Skeletal muscle cell (primary cell): ENCODE measurements at regions not wholly inside any gene's neighbourhood (a gene's known extent, or its start where the extent isn't known, plus 50 kb on each side); places are given as distances from the start of the nearest gene placed in this dataset.
A peak's percentile ranks its signal among the peaks of the same experiment; 100 is the strongest.

Experiments used
- DNase-seq: peaks from one replicate; pipeline ENCODE4 v3.0.0-alpha.2; 2010; ENCODE audit warnings: low read depth
- H3K4me3 ChIP-seq: 2 replicates; pipeline ENCODE4 v1.5.1; 2011; ENCODE audit warnings: low read depth, mild to moderate bottlenecking, control low read depth, low read length, moderate library complexity

DNA sequence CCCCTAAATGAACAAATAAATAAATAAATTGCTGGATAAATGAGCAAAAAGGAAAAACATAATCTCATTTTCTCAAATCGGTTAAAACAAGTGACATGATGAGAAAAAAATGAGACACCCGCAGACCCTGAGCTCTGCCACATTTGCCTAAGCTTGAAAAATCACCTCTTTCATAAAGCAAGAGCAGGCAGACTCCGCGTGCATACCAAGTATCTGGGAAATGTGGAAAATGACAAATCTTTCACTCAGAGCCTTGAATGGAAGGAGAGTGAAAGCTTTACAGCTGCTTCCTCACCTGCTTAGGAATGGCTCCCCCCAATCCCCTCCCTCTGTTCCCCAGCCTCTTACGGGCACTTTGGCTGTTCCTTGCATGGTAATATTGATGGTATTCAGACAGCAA, 355.5 kb upstream of the SUCLG2 start:
- no peak overlapping the region for H3K4me3 ChIP-seq
- no peak for DNase-seq

DNA sequence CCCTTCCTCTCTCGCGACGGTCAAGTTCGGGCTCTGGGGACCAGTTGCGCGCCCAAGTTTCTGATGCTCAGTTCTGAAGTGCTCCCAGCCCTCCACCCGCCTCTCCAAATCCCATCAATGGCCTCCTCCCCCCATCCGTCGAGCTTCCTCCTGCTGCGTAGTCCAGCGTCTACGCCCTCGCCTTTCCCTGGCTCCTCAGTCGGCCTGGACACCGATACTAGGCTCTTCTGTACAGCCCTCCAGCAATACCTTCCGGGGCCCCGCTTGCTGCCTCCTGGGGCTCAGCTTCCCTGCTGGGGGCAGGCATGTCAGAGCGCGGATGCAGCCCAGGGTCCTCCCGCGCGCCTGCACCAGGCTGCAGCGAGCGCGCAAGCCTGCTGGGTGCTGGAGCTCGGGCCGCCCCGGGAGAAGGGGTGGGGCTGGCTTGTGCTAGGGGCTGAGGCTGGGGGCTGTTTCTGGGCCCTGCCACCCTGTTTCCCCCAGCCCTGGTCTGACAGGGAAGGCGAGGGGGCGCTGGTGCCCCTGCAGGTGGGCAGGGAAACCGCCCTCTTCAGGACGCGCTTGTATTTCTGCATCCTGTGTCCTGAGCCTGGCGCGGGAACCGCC, 353.3 kb upstream of the SUCLG2 start:
- H3K4me3 ChIP-seq, result peak overlapping the region; percentile 26
- no peak for DNase-seq

DNA sequence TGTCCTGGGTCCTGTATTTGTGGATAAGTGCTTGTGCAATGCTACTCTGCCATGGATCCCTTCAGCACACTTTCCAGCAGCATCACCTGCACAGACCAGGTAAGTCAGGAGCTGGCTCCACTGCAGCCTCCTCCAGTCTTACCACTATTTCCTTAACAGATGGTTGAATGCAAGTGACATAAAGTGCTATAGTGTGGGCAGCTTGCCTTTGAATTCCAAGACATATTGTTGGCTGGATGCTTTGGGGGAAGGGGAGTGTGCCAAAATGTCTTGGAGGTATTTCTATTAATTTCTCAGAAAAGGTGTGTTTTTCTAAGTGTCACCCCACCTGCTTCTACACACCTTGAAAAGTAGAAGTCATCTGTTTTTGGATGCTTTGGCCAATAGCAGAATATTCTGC, 352.2 kb upstream of the SUCLG2 start:
- DNase-seq, result no peak
- H3K4me3 ChIP-seq, result no peak overlapping the region

DNA sequence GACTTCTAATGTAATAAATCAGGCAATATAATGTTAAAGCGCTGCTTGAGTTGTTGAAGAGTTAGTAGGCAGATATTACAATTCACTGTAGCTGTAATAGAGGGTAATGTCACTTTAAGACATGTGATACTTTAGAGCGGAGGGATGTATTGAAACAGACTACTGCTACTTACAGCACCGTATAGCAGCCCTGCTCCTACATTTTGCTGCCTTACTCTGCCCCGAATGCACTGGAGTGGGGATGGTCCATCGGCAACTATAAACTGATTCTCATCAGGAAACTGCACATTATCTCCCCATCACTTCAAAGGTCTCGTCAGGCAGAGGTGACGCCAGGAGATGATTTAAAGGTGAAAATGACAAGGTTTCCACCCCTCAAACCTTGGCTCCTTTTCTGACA, 349.7 kb upstream of the SUCLG2 start:
- no peak for DNase-seq
- no peak overlapping the region for H3K4me3 ChIP-seq

DNA sequence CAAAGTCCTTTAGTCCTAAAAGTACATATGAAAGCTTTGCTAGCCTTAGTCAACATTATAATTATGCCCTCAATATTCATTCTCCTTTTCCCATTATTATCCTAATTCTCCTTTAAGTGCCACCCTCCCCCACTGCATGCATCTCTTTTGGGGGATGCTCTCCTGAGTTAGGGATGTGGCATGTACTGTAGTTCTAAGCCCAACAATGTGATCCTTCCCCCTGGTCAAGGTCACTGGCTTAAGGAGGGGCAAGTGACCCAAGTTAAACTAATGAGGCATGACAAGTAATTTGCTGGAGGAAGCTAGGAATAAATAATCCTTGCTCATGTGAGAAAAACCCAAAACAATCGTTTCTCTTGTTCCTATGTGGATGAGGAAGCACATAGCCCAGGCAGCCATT, 343.9 kb upstream of the SUCLG2 start:
- DNase-seq, result no peak
- no peak overlapping the region for H3K4me3 ChIP-seq

DNA sequence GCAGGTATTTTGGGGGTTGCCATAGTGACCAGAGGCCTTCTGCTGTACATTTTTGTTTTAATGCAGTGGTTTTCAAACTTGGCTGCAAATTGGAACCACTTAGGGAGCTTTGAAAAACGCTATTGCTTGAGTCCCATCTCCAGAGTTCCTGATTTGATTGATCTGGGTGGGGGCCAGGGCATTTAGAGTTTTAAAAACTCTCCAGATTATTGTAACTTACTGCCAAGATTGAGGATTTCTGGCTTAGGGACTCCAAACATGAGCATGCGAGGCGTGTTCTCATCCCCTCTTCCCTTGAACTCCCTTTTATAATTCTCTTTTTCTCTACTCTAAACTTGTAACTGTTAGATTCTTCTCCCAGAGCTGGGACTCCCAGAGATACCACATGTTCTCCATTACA, 340.8 kb upstream of the SUCLG2 start:
- no peak for DNase-seq
- no peak overlapping the region for H3K4me3 ChIP-seq

DNA sequence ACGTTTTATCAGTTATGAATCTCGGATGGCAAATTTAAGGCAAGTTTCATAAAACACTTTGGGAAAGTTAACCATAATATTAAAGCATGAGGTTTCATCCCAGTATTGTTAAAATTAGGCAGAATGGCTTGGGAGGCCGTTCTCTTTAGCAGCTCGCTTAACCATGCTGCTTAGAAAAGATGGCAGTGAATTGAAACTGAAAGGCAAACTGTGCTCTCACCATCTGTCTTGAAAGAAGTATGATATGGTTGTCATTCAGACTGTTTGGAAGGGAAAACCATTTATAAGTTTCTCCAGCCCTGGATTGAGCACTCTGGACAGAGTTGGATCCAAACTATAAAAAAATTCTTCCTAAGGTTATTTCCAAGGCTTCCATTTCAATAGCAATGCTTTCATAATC, 332.3 kb upstream of the SUCLG2 start:
- no peak overlapping the region for H3K4me3 ChIP-seq
- DNase-seq, result no peak

DNA sequence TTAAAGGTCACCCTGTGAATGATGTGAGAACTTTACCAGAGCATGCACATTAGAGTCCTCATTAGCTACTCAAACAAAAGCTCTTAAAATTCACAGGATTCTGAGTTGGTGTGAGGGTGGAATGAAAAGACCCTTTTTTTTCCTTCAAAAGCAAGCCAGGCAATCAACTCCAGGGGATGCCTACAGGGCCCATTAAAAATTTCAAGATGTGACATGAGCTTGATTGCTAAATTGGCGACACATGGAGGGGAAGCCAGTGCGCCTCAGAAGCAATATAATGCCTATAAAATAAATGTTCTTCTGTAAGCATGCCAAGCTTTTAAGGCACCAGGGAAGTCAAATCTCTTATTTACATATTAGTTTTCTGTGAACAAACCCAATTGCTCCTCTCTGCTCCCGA, 328.8 kb upstream of the SUCLG2 start:
- no peak for DNase-seq
- H3K4me3 ChIP-seq, result no peak overlapping the region

DNA sequence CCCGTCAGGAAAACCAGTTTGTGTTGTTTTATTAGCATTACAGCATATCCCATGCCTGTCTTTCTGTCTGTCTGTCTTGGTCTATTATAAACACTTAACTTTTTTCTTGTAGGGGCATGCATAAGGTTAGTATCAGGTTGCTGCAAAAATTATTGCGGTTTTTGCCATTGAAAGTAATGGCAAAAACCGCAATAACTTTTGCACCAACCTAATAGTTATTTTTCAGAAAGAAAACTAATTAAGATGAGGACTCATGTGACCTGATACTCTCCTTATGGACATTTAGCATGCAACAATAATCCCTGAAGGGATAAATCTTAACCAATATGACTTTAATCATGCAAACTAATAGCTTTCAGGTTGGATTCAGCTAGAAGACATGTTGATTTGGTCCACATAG, 326.7 kb upstream of the SUCLG2 start:
- no peak for DNase-seq
- H3K4me3 ChIP-seq, result no peak overlapping the region

DNA sequence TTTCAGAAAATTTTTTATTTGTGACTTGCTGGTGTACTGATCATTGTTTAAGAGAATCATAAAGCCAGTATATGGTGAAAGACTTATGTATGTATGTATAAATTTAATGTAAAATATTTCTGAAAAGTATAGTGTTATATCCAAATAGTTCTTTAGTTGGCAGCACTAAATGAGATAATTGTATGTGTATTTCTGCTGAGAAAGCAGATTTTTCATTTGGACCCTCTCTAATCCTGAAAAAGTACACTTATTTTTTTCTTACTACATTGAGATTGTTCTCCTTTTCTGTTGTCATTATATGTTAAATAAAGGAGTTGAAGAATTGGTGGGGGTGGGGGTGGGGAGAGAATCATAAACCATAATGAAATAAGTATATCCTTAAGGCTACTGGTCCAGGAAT, 324.9 kb upstream of the SUCLG2 start:
- no peak overlapping the region for H3K4me3 ChIP-seq
- no peak for DNase-seq

DNA sequence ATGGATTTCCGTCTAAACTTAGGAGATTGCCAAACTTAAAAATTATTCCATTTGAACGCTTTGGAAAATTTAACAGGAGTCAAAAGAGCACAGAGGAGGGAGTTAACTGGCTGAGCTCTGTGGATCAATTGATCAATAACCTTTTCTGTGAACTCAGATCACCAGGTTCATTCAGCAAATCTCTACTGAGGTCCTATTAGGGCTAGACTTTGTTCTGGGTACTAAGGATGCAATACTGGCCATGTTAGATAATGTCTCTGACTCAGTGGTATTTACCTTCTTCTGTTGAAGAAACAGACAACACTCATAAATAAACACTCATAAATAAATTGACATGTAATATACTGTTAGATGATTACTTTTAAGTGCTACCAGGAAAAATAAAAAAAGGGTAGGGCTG, 323.4 kb upstream of the SUCLG2 start:
- no peak for DNase-seq
- no peak overlapping the region for H3K4me3 ChIP-seq

DNA sequence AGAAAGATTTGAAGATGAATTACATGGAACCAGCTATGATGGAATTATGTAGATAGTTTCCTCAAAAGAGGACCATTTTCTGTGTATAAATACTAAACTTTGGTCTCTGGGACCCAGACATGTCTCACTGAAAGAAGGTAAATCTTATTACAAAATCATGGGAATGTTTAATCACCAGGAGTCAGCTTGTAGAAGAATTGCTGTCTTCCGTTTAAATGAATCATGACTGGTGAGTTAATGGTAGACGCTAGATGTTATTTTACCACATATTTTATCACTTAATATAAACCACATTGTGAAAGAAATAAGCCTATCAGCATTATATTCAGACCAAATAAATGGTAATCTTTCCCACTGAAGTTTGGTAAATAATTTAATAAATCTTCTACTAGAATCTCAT, 322.3 kb upstream of the SUCLG2 start:
- no peak overlapping the region for H3K4me3 ChIP-seq
- DNase-seq, result no peak

DNA sequence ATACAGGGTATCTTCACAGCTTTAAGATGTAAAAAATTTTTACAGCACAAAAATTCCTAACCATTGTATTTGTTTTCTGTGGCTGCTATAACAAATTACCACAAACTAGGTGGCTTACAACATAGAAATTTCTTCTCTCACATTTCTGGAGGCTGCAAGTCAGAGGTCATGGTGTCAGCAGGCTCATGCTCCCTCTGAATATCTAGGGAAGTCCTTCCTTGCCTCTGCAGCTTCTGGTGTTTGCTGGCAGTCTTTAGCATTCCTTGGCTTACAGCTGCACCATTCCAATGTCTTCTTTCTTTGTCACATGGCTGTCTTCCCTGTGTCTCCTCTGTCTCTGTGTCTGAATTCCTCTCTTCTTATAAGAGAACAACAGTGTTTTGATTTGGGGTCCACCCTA, 310.2 kb upstream of the SUCLG2 start:
- H3K4me3 ChIP-seq, result no peak overlapping the region
- DNase-seq, result no peak

DNA sequence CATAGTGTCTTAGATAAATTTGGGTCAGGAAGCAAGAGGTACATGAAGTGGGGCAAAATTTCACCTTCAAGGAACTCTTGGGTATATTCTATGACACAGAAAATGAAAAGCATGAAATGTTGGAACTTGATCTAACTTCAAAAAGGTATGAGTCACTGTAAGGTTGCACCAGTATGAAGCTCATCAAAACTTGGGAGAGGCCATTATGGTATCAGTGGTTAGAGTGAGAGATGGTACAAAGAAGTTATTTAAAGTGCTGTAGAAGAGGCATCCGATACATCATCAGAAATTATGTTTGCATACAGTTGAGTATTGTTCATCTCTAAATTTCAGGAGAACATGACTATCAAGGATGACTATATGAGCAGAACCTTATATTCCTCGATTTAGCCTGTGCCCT, 302.9 kb upstream of the SUCLG2 start:
- no peak for DNase-seq
- H3K4me3 ChIP-seq, result no peak overlapping the region

DNA sequence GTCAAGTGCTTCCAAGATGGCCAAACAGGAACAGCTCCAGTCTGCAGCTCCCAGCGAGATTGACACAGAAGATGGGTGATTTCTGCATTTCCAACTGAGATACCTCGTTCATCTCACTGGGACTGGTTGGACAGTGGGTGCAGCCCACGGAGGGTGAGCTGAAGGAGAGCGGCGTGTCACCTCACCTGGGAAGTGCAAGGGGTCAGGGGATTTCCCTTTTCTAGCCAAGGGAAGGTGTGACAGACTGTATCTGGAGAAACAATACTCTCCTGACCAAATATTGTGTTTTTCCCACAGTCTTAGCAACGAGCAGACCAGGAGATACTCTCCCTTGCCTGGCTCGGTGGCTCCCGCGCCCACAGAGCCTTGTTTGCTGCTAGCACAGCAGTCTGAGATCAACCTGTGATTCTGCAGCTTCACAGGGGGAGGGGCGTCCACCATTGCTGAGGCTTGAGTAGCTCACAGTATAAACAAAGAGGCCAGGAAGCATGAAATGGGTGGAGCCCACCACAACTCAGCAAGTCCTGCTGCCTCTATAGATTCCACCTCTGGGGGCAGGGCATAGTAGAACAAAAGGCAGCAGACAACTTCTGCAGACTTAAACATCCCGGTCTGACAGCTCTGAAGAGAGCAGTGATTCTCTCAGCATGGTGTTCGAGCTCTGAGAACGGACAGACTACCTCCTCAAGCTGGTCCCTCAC, 293.5 kb upstream of the SUCLG2 start:
- no peak for DNase-seq
- no peak overlapping the region for H3K4me3 ChIP-seq

DNA sequence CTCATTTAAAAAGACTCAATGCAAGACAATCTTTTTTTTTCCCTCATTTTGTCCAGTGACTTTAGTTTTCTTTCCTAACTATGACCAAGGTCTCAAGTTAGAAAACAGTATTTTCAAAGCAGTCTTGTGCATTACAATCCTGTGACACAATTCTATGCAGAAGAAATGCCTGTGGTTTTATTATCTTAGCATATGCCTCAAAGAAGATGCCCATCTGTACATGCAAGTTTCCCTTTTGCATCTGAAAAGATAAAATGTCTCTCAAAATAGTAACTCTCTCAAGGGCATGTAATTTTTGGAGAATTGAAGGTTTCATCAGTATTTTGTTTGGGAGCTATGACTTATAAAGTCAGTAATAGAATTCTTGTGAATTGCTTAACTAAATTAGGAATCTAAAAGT, 292.0 kb upstream of the SUCLG2 start:
- DNase-seq, result no peak
- H3K4me3 ChIP-seq, result no peak overlapping the region

DNA sequence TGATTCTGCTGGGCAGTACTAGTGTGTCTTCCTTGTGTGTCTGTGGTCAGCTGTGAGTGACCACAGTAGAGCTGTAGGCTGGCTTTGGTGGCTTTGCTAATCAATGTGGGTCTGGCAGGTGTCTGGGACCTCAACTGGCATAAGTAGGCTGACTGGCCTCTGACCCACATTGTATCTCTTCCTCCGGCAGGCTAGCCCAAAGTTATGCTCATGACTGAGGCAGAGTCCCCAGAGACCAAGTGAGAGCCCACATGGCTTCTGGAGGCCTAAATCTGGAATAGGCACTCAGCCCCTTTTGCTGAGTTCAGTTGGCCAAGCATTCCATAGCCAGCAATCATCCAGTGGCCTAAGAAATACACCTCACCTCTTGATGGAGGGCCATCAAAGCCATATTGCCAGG, 289.1 kb upstream of the SUCLG2 start:
- no peak for DNase-seq
- no peak overlapping the region for H3K4me3 ChIP-seq

DNA sequence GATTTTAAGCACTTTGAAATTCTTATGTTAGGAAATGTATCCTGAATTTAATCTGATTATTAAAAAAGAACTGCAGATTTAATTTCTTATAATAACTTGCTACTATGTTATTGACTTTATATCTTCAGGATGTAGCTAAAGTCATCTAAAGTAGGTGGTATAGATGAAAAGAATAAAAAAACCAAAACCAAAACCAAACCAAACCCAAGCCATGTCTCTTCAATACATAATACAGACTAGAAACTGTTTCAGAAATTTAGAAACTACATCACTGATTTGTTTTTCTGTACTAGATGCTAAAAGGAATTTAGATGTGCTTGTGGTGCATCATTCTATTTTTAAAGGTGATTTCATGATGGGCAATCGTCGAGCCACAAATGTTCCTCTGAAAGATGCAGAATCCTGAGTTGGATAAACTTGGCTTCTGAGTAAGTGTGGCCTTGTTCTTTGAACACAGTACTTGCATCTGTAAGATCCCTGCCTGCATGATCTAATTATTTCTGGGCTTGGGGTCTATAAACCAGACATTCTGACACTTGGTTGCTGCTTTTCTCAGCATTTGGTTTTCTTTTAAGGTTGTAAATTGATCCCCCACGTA, 287.1 kb upstream of the SUCLG2 start:
- DNase-seq, result no peak
- H3K4me3 ChIP-seq, result no peak overlapping the region

DNA sequence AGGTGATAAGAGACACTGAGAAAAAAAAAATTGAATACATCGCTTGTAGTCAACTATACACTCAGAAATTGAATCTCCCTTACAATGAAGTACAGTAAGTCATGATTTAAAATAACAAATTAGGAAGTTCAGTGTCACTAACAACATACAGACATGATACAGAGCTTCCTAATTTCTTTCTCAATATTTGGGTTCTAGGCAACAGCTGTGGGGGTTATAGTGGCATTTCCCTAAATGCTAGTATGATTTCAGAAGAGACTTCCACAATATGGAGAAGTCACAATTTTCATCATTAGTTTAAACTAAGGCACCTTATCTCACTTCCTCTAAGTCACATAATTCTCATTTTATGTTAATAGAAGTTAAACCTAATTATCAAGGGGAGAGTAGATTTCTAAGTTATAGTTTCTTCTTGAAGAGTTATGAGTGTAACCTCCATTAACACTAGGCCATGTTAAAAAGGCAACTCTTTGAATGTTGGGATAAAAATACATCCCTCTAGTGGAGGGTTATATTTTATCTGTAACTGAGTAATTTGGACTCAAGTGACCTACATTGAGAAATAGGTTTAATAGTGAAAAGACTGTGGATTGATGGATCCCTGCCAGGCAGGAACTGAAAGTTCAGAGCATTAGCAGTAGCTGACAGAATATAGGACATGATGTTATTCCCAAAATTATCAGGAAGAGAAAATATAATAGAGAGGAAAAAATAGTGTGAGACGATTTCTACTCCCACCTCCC, 286.0 kb upstream of the SUCLG2 start:
- no peak overlapping the region for H3K4me3 ChIP-seq
- DNase-seq, result no peak

DNA sequence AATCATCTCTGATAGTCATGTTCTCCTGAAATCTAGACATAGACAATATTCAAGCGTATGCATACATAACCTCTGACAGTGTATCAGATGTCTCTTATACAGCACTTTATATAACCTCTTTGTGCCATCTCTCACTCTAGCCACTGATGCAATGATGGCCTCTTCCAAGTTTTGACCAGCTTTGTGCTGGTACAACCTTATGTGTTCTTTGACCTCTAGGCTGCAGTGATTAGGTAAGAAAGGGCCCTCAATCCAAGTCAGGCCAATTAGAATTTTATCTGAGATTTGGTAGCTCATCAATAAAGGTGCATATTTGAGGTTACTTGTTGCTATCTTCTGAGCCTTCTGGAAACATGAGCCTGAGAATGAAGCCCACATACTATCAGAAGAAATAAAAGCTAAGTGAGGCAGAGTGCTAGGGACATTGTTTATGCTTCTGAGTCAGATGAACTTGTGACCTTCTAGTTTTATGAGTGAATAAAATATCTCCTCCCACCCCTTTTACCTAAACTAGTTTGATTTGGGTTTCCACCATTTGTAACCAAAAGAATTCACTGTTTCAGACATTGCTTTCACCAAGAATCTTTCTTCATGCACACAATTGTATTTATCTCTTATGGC, 283.2 kb upstream of the SUCLG2 start:
- DNase-seq, result no peak
- H3K4me3 ChIP-seq, result no peak overlapping the region
